NCI-H146 treated with DMSO at 0.1 percent for 48 hours (cell line): ENCODE measurements at regions not wholly inside any gene's neighbourhood (a gene's known extent, or its start where the extent isn't known, plus 50 kb on each side); places are given as distances from the start of the nearest gene placed in this dataset.
"Not testable (repeated sequence)": the region's sequence is repeated elsewhere in the genome, so short reads cannot be mapped to it uniquely, and the experiment has no call there.

ENCODE experiments used
- DNase-seq: peaks from one replicate; lab custom pipeline; 2025; ENCODE audit not compliant: unreplicated experiment; lab: John Stamatoyannopoulos, UW

DNA sequence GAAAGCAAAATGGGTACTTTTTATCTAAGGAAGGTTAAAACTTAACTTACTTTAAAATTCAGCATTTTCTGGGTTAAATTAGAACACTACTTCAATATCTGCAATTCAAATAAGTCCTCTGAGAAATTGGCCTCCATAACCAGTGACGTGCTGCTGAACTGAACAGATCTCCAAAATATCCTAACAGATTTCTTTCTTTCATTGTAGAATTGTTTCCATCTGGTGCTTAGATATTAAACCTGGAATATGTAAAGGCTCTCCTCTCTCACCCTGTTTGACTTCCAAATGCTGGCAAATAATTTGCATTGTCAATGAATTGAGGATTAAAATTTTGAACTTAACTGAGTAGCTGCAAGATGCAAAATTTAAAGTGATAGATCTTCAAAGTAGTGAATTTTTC, 316.9 kb upstream of the CXADR start:
- DNase-seq, result no peak

- DNase-seq, result no peak
These were observed 316.2 kb upstream of the CXADR start for GRCh38 chr21:17196623-17197022.

DNA sequence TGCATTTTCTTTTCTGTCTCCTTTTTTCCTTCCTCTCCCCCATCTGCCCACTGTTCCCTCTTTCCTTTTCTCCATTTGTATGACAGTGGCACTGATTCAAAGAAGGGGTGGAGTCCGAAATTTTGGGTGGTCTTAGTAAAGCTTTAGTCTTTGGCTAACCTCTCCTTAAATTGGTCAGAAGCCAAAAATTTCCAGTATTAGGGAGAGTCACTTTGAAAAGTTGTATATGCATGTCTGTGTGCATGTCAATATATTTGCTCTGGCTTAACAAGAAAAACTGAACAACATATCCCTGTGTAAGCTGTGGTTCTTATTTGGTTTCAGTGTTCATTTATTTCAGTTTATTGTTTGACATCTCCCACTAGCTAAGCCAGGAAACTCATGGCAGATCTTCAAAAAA, 314.8 kb upstream of the CXADR start:
- no peak for DNase-seq

- no peak for DNase-seq
These were observed 312.6 kb upstream of the CXADR start for GRCh38 chr21:17200250-17200649.

- no peak for DNase-seq
These were observed 311.0 kb upstream of the CXADR start for GRCh38 chr21:17201741-17202260.

GRCh38 chr21:17214801-17215200, 298.0 kb upstream of the CXADR start:
- DNase-seq, result no peak

GRCh38 chr21:17219050-17219449, 293.8 kb upstream of the CXADR start:
- not testable (repeated sequence) for DNase-seq

DNA sequence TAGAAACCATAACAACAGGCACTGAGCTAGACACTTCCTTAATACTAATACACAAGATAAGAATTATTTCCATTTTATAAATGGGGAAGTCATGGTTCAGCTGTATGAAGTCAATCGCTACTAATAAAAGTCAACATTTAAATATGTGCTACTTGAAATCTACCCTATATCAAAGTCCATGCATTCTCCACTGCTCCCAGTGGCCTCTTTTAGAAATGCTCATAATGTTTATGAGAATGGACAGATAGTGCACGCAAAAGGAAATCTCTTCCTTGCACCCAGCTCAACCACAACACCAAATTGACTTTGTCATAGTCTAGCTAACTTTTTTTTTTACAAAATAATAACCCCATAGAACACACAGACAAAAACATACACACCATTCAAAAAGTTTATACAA, 281.7 kb upstream of the CXADR start:
- no peak for DNase-seq

GRCh38 chr21:17231771-17232170, 281.1 kb upstream of the CXADR start:
- DNase-seq, result no peak

DNA sequence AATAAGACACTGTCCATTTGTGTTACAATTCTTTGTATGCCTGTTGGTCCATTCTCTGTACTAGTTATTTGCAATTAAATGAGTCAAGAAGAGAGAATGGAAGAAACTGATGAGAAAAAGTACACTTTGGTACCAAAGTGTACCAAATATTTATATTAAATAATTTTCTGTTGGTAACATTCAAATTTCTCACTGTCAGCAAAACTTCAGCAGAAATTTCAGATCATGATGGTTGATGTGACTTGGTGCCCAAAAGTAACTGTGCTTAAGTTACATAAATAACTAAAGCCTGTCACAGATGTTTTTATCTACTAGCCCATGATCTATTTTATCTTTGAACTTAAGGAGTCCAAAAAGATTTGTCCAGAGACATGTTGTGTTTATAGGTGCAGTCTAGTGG, 274.4 kb upstream of the CXADR start:
- DNase-seq, result no peak

- no peak for DNase-seq
These were observed 262.0 kb upstream of the CXADR start for GRCh38 chr21:17250778-17251241.

- DNase-seq, result no peak
These were observed 255.1 kb upstream of the CXADR start for GRCh38 chr21:17257784-17258183.

DNA sequence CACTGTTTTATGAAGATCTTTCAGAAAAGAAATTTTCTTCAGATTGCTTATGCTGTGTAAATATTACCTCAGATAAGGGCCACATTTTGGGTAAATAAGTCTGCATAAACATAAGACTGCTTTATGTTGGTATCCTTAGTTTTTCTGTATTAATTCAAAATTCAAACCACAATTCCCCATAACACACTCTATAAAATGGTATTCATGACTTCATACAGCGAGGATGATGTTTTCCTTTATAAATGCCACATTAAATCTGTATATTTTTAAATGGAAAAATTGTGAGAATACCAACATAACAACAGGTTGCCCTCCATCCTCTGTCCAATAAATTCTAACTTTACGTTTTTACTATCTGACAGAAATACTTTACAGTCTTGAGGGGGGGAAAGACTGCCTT, 248.7 kb upstream of the CXADR start:
- DNase-seq, result no peak

GRCh38 chr21:17269760-17270159, 243.1 kb upstream of the CXADR start:
- DNase-seq, result no peak

- DNase-seq, result no peak
These were observed 242.6 kb upstream of the CXADR start for GRCh38 chr21:17270229-17270628.

- DNase-seq, result no peak
These were observed 233.2 kb upstream of the CXADR start for GRCh38 chr21:17279663-17280062.

- not testable (repeated sequence) for DNase-seq
These were observed 219.8 kb upstream of the CXADR start for GRCh38 chr21:17293016-17293562.

GRCh38 chr21:17295997-17296396, 216.8 kb upstream of the CXADR start:
- DNase-seq, result no peak

- not testable (repeated sequence) for DNase-seq
These were observed 213.3 kb upstream of the CXADR start for GRCh38 chr21:17299576-17299975.

DNA sequence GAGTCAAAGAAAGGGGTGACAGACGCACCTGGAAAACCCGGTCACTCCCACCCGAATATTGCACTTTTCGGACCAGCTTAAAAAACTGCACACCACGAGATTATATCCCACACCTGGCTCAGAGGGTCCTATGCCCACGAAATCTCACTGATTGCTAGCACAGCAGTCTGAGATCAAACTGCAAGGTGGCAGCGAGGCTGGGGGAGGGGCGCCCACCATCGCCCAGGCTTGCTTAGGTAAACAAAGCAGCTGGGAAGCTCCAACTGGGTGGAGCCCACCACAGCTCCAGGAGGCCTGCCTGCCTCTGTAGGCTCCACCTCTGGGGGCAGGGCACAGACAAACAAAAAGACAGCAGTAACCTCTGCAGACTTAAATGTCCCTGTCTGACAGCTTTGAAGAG, 185.1 kb upstream of the CXADR start:
- DNase-seq, result not testable (repeated sequence)

DNA sequence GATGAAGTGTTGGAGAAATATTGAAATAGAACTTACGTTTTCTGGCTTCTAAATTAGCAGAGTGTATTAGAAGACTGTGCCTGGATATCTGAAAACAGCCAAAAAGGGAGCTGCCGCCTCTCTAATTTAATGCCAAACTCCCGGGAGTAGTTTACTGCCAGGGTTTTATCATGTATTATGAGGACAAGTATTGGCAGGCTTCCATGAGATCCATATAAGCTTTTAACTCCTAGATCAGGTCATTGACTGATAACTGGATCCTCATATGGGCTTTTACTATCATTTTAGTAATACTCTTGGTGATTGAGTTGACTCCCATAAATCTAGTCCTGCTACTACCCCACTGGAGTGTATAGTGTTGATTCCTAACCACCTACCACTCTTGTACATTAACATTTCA, 178.4 kb upstream of the CXADR start:
- no peak for DNase-seq

DNA sequence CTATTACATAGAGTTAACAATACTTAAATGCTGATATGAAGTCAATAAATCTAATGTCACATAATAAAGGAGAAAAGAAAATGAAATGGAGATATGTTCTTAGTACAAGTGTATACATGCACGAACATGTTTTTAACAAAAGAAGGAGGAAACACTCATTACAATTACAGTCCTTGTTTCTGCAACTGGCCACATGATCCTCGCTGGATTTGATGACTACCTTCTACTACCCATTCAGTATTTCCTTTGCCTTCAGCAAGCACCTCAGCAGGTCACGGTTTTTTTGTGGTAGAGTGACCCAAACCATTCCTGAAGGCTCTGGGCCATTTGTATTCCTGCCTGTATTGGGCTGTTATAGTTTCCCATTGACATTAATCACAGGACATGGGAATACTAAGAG, 172.8 kb upstream of the CXADR start:
- no peak for DNase-seq

- no peak for DNase-seq
These were observed 169.8 kb upstream of the CXADR start for GRCh38 chr21:17343055-17343454.
